WTC11 (cell line): ENCODE measurements at regions not wholly inside any gene's neighbourhood (a gene's known extent, or its start where the extent isn't known, plus 50 kb on each side); places are given as distances from the start of the nearest gene placed in this dataset.

Experiments
- ATAC-seq: fragments of 200-7000 bp; cut with Tn5 transposase; 2 replicates; pipeline ENCODE4 v1.10.0; 2021; ENCODE audit warnings: mild to moderate bottlenecking, moderate library complexity
- CTCF ChIA-PET: fragments of 300-600 bp; sonication (Branson Sonifier 250); formaldehyde crosslinking; loops from one replicate; lab custom pipeline; 2021; ENCODE audit warnings: antibody characterized with exemption; lab: Charles Lee
- POLR2A ChIA-PET: fragments of 350-600 bp; sonication (Branson Sonifier 250); formaldehyde crosslinking; loops from one replicate; lab custom pipeline; 2021; ENCODE audit warnings: antibody characterized with exemption; lab: Charles Lee
- DNase-seq: peaks from one replicate; pipeline ENCODE4 v3.0.0; 2021; ENCODE audit warnings: low spot score
- H3K27ac Mint-ChIP-seq: 2 replicates; pipeline ENCODE4 v1.8.0; 2021; ENCODE audit warnings: mixed read lengths
- H3K27me3 Mint-ChIP-seq: 2 replicates; pipeline ENCODE4 v1.8.0; 2021; ENCODE audit warnings: low read depth, mild to moderate bottlenecking, moderate library complexity, mixed read lengths
- H3K36me3 Mint-ChIP-seq: 2 replicates; pipeline ENCODE4 v1.8.0; 2021; ENCODE audit warnings: mixed read lengths
- H3K4me1 Mint-ChIP-seq: 2 replicates; pipeline ENCODE4 v1.8.0; 2022; ENCODE audit warnings: mixed read lengths
- H3K4me3 Mint-ChIP-seq: 2 replicates; pipeline ENCODE4 v1.8.0; 2021; ENCODE audit warnings: mild to moderate bottlenecking, moderate library complexity, mixed read lengths
- H3K9me3 Mint-ChIP-seq: 2 replicates; pipeline ENCODE4 v1.8.0; 2021; ENCODE audit warnings: mixed read lengths
- ELF4 ChIP-seq: sonication (generic); formaldehyde crosslinking; IDR thresholded peaks from 2 replicates; pipeline ENCODE4 v1.8.1; 2022; ENCODE audit warnings: low read depth, mild to moderate bottlenecking, moderate library complexity, missing genetic modification reagents
- ETV6 ChIP-seq: sonication (generic); formaldehyde crosslinking; IDR thresholded peaks from 2 replicates; pipeline ENCODE4 v1.8.1; 2022; ENCODE audit warnings: mild to moderate bottlenecking, missing genetic modification reagents
- GTF2I ChIP-seq: fragments of 250-450 bp; sonication (Bioruptor Pico); conservative IDR thresholded peaks from 2 replicates; pipeline ENCODE4 v1.4.0; 2021; ENCODE audit warnings: mild to moderate bottlenecking
- HMGA2 ChIP-seq: fragments of 250-450 bp; sonication (Bioruptor Pico); IDR thresholded peaks from 2 replicates; pipeline ENCODE4 v1.4.0; 2021; ENCODE audit warnings: mild to moderate bottlenecking, moderate library complexity
- MXD4 ChIP-seq: fragments of 250-450 bp; sonication (Bioruptor Pico); IDR thresholded peaks from 2 replicates; pipeline ENCODE4 v1.8.0; 2021; ENCODE audit warnings: mild to moderate bottlenecking, moderate library complexity, borderline replicate concordance
- NFATC4 ChIP-seq: fragments of 250-450 bp; sonication (Bioruptor Pico); IDR thresholded peaks from 2 replicates; pipeline ENCODE4 v1.9.0; 2021; ENCODE audit warnings: mild to moderate bottlenecking
- NR1H2 ChIP-seq: sonication (generic); formaldehyde crosslinking; IDR thresholded peaks from 2 replicates; pipeline ENCODE4 v1.9.0; 2021; ENCODE audit warnings: mild to moderate bottlenecking, moderate library complexity, missing genetic modification reagents
- PRRX2 ChIP-seq: fragments of 250-450 bp; sonication (Bioruptor Pico); IDR thresholded peaks from 2 replicates; pipeline ENCODE4 v1.8.0; 2021; ENCODE audit warnings: mild to moderate bottlenecking
- SOX15 ChIP-seq: fragments of 250-450 bp; sonication (Bioruptor Pico); IDR thresholded peaks from 2 replicates; pipeline ENCODE4 v1.9.0; 2021; ENCODE audit warnings: mild to moderate bottlenecking
- ZNF423 ChIP-seq: fragments of 250-450 bp; sonication (Bioruptor Pico); IDR thresholded peaks from 2 replicates; pipeline ENCODE4 v2.1.2; 2022; ENCODE audit warnings: mild to moderate bottlenecking, moderate library complexity
- TF ChIP-seq, protein P1 (sequence below): fragments of 250-450 bp; sonication (Bioruptor Pico); IDR thresholded peaks from 2 replicates; pipeline ENCODE4 v1.9.0; 2021; ENCODE audit warnings: mild to moderate bottlenecking, borderline replicate concordance
- TF ChIP-seq, protein P2 (sequence below): sonication (generic); formaldehyde crosslinking; IDR thresholded peaks from 2 replicates; pipeline ENCODE4 v1.8.0; 2022; ENCODE audit warnings: mild to moderate bottlenecking, missing genetic modification reagents
- TF ChIP-seq, protein P3 (sequence below): sonication (generic); formaldehyde crosslinking; conservative IDR thresholded peaks from 2 replicates; pipeline ENCODE4 v1.8.1; 2023; ENCODE audit warnings: mild to moderate bottlenecking, low read depth, missing genetic modification reagents, moderate library complexity
- TF ChIP-seq, protein P4 (sequence below): sonication (generic); formaldehyde crosslinking; IDR thresholded peaks from 2 replicates; pipeline ENCODE4 v1.8.0; 2023; ENCODE audit warnings: missing genetic modification reagents, mild to moderate bottlenecking, borderline replicate concordance
- TF ChIP-seq, protein P5 (sequence below): fragments of 250-450 bp; sonication (Bioruptor Pico); IDR thresholded peaks from 2 replicates; pipeline ENCODE4 v1.9.0; 2021; ENCODE audit warnings: moderate library complexity, mild to moderate bottlenecking, inconsistent platforms, borderline replicate concordance

DNA sequence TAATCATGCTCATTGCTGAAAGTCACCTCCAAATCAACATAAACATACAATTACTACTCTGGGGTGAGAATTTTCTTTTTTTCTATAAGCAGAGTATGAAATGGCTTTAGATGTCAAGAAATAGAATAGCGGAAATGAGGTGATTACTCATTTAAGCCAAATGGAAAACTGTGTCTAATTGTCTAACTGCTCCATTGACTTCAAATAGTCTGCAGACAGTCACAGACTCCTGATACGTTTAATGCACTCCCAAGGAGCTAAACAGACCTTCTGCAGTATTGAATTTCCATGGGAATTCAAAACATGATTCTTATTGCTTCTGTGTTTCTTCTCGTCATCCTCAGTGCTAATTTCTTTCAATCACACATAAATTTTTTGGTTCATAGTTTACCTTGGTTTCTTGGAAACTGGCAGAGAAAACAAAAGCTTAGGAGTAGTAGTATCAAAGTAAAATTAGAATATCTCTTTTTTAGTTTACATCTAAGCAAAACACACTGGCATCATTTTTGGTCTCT is 865.2 kb upstream of the SLC10A2 start (continued):
- TF ChIP-seq, protein P1, sequence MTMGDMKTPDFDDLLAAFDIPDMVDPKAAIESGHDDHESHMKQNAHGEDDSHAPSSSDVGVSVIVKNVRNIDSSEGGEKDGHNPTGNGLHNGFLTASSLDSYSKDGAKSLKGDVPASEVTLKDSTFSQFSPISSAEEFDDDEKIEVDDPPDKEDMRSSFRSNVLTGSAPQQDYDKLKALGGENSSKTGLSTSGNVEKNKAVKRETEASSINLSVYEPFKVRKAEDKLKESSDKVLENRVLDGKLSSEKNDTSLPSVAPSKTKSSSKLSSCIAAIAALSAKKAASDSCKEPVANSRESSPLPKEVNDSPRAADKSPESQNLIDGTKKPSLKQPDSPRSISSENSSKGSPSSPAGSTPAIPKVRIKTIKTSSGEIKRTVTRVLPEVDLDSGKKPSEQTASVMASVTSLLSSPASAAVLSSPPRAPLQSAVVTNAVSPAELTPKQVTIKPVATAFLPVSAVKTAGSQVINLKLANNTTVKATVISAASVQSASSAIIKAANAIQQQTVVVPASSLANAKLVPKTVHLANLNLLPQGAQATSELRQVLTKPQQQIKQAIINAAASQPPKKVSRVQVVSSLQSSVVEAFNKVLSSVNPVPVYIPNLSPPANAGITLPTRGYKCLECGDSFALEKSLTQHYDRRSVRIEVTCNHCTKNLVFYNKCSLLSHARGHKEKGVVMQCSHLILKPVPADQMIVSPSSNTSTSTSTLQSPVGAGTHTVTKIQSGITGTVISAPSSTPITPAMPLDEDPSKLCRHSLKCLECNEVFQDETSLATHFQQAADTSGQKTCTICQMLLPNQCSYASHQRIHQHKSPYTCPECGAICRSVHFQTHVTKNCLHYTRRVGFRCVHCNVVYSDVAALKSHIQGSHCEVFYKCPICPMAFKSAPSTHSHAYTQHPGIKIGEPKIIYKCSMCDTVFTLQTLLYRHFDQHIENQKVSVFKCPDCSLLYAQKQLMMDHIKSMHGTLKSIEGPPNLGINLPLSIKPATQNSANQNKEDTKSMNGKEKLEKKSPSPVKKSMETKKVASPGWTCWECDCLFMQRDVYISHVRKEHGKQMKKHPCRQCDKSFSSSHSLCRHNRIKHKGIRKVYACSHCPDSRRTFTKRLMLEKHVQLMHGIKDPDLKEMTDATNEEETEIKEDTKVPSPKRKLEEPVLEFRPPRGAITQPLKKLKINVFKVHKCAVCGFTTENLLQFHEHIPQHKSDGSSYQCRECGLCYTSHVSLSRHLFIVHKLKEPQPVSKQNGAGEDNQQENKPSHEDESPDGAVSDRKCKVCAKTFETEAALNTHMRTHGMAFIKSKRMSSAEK, result no peak
- TF ChIP-seq ELF4 (no peak), ETV6 (no peak), NFATC4 (no peak), MXD4 (CRISPR knock-in tag) (no peak)
- TF ChIP-seq, protein P2, sequence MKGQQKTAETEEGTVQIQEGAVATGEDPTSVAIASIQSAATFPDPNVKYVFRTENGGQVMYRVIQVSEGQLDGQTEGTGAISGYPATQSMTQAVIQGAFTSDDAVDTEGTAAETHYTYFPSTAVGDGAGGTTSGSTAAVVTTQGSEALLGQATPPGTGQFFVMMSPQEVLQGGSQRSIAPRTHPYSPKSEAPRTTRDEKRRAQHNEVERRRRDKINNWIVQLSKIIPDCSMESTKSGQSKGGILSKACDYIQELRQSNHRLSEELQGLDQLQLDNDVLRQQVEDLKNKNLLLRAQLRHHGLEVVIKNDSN, result no peak
- TF ChIP-seq, protein P3, sequence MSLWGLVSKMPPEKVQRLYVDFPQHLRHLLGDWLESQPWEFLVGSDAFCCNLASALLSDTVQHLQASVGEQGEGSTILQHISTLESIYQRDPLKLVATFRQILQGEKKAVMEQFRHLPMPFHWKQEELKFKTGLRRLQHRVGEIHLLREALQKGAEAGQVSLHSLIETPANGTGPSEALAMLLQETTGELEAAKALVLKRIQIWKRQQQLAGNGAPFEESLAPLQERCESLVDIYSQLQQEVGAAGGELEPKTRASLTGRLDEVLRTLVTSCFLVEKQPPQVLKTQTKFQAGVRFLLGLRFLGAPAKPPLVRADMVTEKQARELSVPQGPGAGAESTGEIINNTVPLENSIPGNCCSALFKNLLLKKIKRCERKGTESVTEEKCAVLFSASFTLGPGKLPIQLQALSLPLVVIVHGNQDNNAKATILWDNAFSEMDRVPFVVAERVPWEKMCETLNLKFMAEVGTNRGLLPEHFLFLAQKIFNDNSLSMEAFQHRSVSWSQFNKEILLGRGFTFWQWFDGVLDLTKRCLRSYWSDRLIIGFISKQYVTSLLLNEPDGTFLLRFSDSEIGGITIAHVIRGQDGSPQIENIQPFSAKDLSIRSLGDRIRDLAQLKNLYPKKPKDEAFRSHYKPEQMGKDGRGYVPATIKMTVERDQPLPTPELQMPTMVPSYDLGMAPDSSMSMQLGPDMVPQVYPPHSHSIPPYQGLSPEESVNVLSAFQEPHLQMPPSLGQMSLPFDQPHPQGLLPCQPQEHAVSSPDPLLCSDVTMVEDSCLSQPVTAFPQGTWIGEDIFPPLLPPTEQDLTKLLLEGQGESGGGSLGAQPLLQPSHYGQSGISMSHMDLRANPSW (CRISPR knock-in tag), result no peak

DNA sequence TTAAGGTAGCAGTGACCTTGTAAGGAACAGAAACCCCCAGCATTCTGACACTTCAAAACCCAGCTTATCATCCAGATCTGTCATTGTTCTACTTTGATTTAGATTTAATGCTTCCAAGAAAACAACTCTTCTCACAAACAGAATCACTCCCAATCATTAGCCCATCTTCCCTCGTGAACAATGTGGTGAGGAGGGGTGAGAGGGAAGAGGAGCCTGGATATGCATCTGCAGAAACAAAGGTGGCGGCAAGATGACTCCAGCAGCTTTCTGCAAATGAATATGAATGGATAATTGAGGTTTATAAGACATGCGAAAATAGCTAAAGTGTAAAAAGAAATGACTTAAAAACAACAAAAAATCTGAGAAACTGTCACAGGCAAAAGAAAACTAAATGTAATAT is 859.9 kb upstream of the SLC10A2 start:
- Mint-ChIP-seq H3K27ac (no peak overlapping the region), H3K27me3 (no peaks in the 10 kb centered on the region), H3K9me3 (peaks cover 11% of the 10 kb centered on the region), H3K36me3 (0 out of 2 replicates have a peak, but pooled peaks cover 3% of the 10 kb centered on the region), H3K4me1 (peaks cover 8% of the 10 kb centered on the region), H3K4me3 (no peak overlapping the region)
- CTCF ChIA-PET, result no interaction called here
- TF ChIP-seq GTF2I, result no peak
- TF ChIP-seq, protein P4, sequence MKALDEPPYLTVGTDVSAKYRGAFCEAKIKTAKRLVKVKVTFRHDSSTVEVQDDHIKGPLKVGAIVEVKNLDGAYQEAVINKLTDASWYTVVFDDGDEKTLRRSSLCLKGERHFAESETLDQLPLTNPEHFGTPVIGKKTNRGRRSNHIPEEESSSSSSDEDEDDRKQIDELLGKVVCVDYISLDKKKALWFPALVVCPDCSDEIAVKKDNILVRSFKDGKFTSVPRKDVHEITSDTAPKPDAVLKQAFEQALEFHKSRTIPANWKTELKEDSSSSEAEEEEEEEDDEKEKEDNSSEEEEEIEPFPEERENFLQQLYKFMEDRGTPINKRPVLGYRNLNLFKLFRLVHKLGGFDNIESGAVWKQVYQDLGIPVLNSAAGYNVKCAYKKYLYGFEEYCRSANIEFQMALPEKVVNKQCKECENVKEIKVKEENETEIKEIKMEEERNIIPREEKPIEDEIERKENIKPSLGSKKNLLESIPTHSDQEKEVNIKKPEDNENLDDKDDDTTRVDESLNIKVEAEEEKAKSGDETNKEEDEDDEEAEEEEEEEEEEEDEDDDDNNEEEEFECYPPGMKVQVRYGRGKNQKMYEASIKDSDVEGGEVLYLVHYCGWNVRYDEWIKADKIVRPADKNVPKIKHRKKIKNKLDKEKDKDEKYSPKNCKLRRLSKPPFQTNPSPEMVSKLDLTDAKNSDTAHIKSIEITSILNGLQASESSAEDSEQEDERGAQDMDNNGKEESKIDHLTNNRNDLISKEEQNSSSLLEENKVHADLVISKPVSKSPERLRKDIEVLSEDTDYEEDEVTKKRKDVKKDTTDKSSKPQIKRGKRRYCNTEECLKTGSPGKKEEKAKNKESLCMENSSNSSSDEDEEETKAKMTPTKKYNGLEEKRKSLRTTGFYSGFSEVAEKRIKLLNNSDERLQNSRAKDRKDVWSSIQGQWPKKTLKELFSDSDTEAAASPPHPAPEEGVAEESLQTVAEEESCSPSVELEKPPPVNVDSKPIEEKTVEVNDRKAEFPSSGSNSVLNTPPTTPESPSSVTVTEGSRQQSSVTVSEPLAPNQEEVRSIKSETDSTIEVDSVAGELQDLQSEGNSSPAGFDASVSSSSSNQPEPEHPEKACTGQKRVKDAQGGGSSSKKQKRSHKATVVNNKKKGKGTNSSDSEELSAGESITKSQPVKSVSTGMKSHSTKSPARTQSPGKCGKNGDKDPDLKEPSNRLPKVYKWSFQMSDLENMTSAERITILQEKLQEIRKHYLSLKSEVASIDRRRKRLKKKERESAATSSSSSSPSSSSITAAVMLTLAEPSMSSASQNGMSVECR, result no peak
- POLR2A ChIA-PET, result no interaction called here
- ATAC-seq, result peak; percentile 53; the same call in 1 of the 2 replicates
- no peak for DNase-seq

DNA sequence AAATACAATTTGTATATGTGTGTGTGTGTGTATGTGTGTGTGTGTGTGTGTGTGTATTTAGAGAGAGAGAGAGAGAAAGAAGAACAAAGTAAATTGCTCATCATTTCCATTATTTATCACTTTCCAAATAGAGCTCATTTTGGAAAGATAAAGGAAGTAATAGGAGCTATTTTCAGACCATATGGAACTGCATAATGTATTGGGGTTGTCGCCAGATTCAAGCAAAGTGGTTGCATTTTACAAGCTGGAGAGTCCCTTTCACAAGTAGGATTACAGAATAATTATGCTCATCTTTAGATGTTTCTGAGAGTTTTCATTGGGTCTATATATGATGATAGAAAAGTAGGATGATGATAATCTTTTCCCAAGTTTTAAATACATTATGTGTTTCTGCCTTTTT is 842.7 kb upstream of the SLC10A2 start:
- POLR2A ChIA-PET, result no interaction called here
- no peak for DNase-seq
- CTCF ChIA-PET, result no interaction called here
- Mint-ChIP-seq H3K27me3 (no peaks in the 10 kb centered on the region), H3K36me3 (no peaks in the 10 kb centered on the region), H3K9me3 (no peaks in the 10 kb centered on the region), H3K4me1 (no peaks in the 10 kb centered on the region), H3K27ac (no peak overlapping the region), H3K4me3 (no peak overlapping the region)
- TF ChIP-seq SOX15 (CRISPR knock-in tag) (no peak), HMGA2 (CRISPR knock-in tag) (no peak), PRRX2 (no peak), NR1H2 (CRISPR knock-in tag) (no peak), ZNF423 (CRISPR knock-in tag) (no peak), ELF4 (no peak)
- TF ChIP-seq, protein P5, sequence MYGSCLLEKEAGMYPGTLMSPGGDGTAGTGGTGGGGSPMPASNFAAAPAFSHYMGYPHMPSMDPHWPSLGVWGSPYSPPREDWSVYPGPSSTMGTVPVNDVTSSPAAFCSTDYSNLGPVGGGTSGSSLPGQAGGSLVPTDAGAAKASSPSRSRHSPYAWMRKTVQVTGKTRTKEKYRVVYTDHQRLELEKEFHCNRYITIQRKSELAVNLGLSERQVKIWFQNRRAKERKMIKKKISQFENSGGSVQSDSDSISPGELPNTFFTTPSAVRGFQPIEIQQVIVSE, result no peak
- no peak for ATAC-seq
